GM13976 (cell line): ENCODE measurements at regions not wholly inside any gene's neighbourhood (a gene's known extent, or its start where the extent isn't known, plus 50 kb on each side); places are given as distances from the start of the nearest gene placed in this dataset.

Experiments
- DNase-seq: peaks from one replicate; pipeline ENCODE4 v3.0.0; 2012; ENCODE audit warnings: low spot score
- in situ Hi-C: fragments of 300-500 bp; cut with MboI; formaldehyde crosslinking; loops from one replicate; pipeline ENCODE4 v1.12.0; 2022; ENCODE audit warnings: low sequenced_read_pairs, mixed read lengths, inconsistent platforms; ENCODE audit not compliant: unreplicated experiment
- TF ChIP-seq, protein P1 (sequence below): IDR thresholded peaks from 2 replicates; pipeline ENCODE4 v1.5.1; 2012; ENCODE audit warnings: borderline replicate concordance, mild to moderate bottlenecking; ENCODE audit not compliant: insufficient read depth; ENCODE audit errors: extremely low read depth, missing control alignments, control extremely low read depth

DNA sequence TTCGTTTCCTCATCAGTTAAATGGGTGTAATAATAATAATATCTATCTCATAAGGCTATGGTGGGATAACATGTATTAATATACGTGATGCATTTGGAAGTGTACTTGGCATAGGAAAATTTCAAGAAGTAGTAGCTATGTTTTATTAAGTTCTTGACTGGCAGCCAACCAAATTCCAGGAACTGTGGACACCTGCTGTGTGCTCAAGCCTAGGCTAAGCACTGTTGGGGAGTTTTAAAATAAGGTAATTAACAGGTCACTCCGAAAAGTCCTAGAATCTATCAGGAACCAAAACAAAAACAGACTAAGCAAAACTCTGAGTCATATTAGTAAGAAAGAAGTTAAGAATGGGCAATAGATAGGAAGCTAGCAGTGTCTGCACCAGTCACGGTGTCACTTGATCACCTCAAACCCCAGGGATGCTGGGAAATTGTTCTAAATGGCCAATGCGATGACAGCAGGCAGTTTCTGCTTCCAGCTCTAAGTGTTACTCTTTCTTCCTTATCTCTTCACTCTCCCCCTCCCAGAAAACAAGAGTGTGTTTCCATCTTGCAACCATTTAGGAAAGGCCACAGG is 92.0 kb upstream of the GDF10 start:
- in situ Hi-C loops = no loop called here
- TF ChIP-seq, protein P1, sequence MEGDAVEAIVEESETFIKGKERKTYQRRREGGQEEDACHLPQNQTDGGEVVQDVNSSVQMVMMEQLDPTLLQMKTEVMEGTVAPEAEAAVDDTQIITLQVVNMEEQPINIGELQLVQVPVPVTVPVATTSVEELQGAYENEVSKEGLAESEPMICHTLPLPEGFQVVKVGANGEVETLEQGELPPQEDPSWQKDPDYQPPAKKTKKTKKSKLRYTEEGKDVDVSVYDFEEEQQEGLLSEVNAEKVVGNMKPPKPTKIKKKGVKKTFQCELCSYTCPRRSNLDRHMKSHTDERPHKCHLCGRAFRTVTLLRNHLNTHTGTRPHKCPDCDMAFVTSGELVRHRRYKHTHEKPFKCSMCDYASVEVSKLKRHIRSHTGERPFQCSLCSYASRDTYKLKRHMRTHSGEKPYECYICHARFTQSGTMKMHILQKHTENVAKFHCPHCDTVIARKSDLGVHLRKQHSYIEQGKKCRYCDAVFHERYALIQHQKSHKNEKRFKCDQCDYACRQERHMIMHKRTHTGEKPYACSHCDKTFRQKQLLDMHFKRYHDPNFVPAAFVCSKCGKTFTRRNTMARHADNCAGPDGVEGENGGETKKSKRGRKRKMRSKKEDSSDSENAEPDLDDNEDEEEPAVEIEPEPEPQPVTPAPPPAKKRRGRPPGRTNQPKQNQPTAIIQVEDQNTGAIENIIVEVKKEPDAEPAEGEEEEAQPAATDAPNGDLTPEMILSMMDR = no peak
- DNase-seq = no peak

DNA sequence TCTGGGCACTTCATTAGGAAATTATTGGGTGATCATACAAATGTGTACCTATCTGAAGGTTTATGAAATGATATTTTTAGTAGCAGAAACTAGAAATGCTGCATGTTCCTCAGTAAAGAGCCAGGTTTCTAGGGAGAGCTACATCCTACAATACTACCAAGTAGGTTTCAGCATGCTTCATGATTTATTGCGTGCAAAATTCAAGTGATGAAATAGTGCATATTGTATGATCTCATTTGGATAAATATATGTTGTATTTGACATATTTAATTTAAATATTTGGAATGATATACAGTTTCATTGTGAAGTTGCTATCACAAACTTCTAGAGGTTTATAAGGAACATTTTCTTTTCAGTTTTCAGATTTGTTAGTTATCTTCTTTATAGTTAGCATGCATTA is 90.5 kb upstream of the GDF10 start:
- in situ Hi-C loops = no loop called here
- TF ChIP-seq, protein P1 = no peak
- no peak for DNase-seq

DNA sequence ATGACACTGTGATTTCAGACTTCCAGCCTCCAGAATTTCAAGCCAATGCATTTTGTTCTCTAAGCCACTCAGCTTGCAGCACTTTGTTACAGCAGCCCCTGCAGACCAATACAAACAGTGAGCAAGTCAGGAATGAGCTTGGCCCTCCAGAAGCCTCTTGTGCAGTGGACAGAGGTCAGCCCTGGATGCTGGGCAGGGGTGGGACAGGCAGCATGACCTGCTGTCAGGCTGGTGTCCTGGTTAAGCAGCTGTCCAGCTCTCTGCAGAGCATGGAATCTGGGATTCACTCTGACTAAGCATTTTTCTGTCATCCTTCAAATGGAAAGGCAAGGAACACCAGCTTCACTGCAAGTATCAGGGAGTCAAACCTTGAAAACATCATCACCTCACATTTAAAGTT is 85.5 kb upstream of the GDF10 start:
- in situ Hi-C loops = no loop called here
- TF ChIP-seq, protein P1 = no peak
- DNase-seq = no peak

DNA sequence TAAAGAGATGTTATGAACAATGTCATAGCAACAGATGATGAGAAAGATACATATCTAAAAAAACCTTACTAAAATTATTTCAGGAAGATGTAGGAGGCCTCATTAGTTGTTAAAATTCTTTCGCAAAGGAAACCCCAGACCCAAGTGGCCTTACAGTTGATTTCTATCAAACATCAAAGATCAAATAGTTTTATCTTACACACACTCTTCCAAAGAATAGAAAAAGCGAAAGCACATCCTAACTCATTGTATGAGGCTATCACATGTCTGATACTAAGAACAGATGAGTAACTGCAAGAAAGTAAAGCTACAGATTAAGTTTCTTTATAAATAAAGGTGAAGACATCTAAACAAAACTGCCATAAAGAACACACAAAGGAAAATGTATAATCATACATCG is 82.9 kb upstream of the GDF10 start:
- in situ Hi-C loops = no loop called here
- no peak for DNase-seq
- TF ChIP-seq, protein P1 = no peak

DNA sequence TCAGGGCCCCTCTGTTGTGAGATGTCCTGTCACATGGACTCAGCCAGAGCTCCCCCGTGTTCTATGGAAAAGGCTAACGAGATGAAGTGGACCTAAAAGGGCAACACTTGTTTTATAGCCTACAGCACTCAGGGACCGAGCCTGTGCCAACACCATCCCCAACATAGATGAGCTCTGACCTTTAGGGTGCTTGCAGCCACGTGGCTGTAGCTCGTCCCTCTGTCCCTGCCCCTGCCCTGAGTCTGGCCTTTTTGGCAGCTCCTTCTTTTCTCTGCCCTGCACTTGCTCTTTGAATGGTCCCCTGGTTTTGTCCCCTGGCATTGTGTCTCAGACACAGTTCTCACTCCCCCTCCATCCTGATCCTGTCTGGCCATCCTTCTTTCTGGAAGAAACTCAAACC is 81.2 kb upstream of the GDF10 start:
- in situ Hi-C loops = no loop called here
- DNase-seq = no peak
- TF ChIP-seq, protein P1 = no peak

DNA sequence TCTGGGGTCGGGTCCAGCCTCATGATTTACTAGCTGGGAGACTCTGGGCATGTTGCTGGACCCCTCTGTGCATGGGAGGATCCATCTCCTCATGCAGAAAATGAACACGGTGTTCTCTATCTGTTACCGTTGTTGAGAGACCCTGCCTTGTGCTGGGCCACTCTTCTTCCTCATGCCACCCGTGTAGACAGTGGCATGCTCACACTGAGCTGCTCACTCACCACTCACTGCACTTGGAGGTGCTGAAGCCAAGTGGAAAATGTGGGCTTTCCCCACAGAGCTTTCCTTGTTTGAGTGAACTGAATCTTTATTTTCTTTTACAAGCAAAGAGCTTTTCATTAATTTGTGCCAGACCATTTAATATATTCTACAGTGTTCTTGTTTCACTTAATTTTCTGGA is 77.5 kb upstream of the GDF10 start:
- DNase-seq = no peak
- TF ChIP-seq, protein P1 = no peak
- in situ Hi-C loops = no loop called here

DNA sequence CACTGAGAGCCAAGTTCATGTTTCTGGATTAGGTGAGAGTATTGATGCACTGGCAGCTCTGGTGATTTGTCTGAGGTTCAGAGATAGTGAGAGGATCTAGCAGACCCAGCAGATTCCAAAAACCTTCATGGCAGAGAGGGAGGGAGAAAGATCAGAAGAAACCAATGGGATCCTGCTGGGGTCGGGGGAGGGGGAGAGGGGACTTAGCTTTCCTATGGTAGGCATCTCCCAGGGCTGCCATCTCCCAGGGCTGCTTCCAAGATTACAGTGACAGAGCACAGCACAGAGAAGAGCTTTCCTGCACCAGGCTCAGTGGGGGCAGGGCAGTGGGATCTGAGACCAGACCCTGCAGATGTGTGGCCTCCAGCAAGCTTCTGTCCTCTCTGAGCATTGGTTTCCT is 76.8 kb upstream of the GDF10 start:
- DNase-seq = no peak
- in situ Hi-C loops = no loop called here
- TF ChIP-seq, protein P1 = no peak
